ENCODE measurements at regions not wholly inside any gene's neighbourhood (a gene's known extent, or its start where the extent isn't known, plus 50 kb on each side); places are given as distances from the start of the nearest gene placed in this dataset.

- Histone ChIP-seq H3K4me3 (no peak overlapping the region), H3K4me1 (ENCODE audit: insufficient read depth) (no peaks in the 10 kb centered on the region), H3K27me3 (ENCODE audit: insufficient read depth) (no peaks in the 10 kb centered on the region), H3K36me3 (ENCODE audit: insufficient read depth) (0 out of 2 replicates have a peak, but pooled peaks cover 4% of the 10 kb centered on the region), H3K9me2 (ENCODE audit: insufficient read depth) (no peaks in the 10 kb centered on the region), H3F3A (replicated peaks; ENCODE audit: low read depth) (no peaks in the 10 kb centered on the region), H2AFZ (no peak overlapping the region), H3K27ac (ENCODE audit: low read depth) (no peak overlapping the region), H4K20me1 (replicated peaks; ENCODE audit: insufficient read depth) (no peaks in the 10 kb centered on the region), H3K4me2 (no peak overlapping the region), H3K79me2 (replicated peaks; ENCODE audit: insufficient read depth) (no peaks in the 10 kb centered on the region)
- H3K27ac Mint-ChIP-seq, result no peak overlapping the region
- no peak overlapping the region for H3K4me3 Mint-ChIP-seq
- TF ChIP-seq CREB1 (CRISPR knock-in tag; IDR thresholded peaks at IDR 0.05; ENCODE audit: low read depth), result no peak
- no peak for DNase-seq (ENCODE audit: low spot score)
- H3K9me3 Mint-ChIP-seq, result peaks cover 86% of the 10 kb centered on the region
- no peak for ATAC-seq
- no peaks in the 10 kb centered on the region for H3K27me3 Mint-ChIP-seq (ENCODE audit: insufficient read depth, low read depth, poor library complexity)
- H3K4me1 Mint-ChIP-seq, result no peaks in the 10 kb centered on the region
- peaks cover 26% of the 10 kb centered on the region for H3K36me3 Mint-ChIP-seq (ENCODE audit: low read depth)
Measured at GRCh38 chr9:103361906-103362305, 366.8 kb downstream of the CYLC2 start.

- Histone ChIP-seq H3K4me3 (no peak overlapping the region), H3K4me2 (no peak overlapping the region), H2AFZ (no peak overlapping the region), H3K27me3 (ENCODE audit: insufficient read depth) (no peaks in the 10 kb centered on the region), H3K27ac (ENCODE audit: low read depth) (no peak overlapping the region), H4K20me1 (replicated peaks; ENCODE audit: insufficient read depth) (no peaks in the 10 kb centered on the region), H3K79me2 (replicated peaks; ENCODE audit: insufficient read depth) (no peaks in the 10 kb centered on the region), H3K36me3 (ENCODE audit: insufficient read depth) (0 out of 2 replicates have a peak, but pooled peaks cover 4% of the 10 kb centered on the region), H3F3A (replicated peaks; ENCODE audit: low read depth) (no peaks in the 10 kb centered on the region), H3K4me1 (ENCODE audit: insufficient read depth) (no peaks in the 10 kb centered on the region), H3K9me2 (ENCODE audit: insufficient read depth) (no peaks in the 10 kb centered on the region)
- ATAC-seq (no peak), DNase-seq (ENCODE audit: low spot score) (no peak)
- no peaks in the 10 kb centered on the region for H3K4me1 Mint-ChIP-seq
- H3K27me3 Mint-ChIP-seq (ENCODE audit: insufficient read depth, low read depth, poor library complexity), result no peaks in the 10 kb centered on the region
- H3K27ac Mint-ChIP-seq, result no peak overlapping the region
- H3K36me3 Mint-ChIP-seq (ENCODE audit: low read depth), result peaks cover 29% of the 10 kb centered on the region
- peaks cover 92% of the 10 kb centered on the region for H3K9me3 Mint-ChIP-seq
- no peak overlapping the region for H3K4me3 Mint-ChIP-seq
- TF ChIP-seq ZNF331 (CRISPR knock-in tag; IDR thresholded peaks at IDR 0.05; ENCODE audit: low read depth) (no peak), CTCF (conservative IDR thresholded peaks at IDR 0.05; ENCODE audit: low read depth in 2 of 2) (no peak), ETS1 (IDR thresholded peaks at IDR 0.05) (no peak), CREB1 (CRISPR knock-in tag; IDR thresholded peaks at IDR 0.05; ENCODE audit: low read depth) (no peak), NANOG (IDR thresholded peaks at IDR 0.05; ENCODE audit: borderline replicate concordance) (no peak), REST (IDR thresholded peaks at IDR 0.05; ENCODE audit: unreplicated experiment) (no peak), POLR2AphosphoS5 (IDR thresholded peaks at IDR 0.05; ENCODE audit: low read depth) (no peak), JUNB (IDR thresholded peaks at IDR 0.05; ENCODE audit: unreplicated experiment) (no peak), ZNF462 (CRISPR knock-in tag; IDR thresholded peaks at IDR 0.05) (no peak), ZNF114 (CRISPR knock-in tag; IDR thresholded peaks at IDR 0.05) (no peak)
Measured at GRCh38 chr9:103362986-103363385, 367.9 kb downstream of the CYLC2 start.
